GM18505 (cell line): ENCODE measurements at regions not wholly inside any gene's neighbourhood (a gene's known extent, or its start where the extent isn't known, plus 50 kb on each side); places are given as distances from the start of the nearest gene placed in this dataset.

Experiments used
- ATAC-seq: cut with Tn5 transposase; IDR thresholded peaks from one replicate; pipeline ENCODE4 v1.9.1; 2021; ENCODE audit not compliant: unreplicated experiment
- POLR2A ChIP-seq: IDR thresholded peaks from 4 replicates; pipeline ENCODE4 v1.6.1; 2011; ENCODE audit warnings: borderline replicate concordance; ENCODE audit not compliant: insufficient read depth, insufficient read length; ENCODE audit errors: extremely low read depth

- TF ChIP-seq POLR2A = no peak
- no peak for ATAC-seq
These were observed 280.6 kb upstream of the PARD3B start for GRCh38 chr2:204264621-204265140.

- TF ChIP-seq POLR2A = no peak
- ATAC-seq = no peak
These were observed 279.5 kb upstream of the PARD3B start for GRCh38 chr2:204265681-204266181.

- no peak for TF ChIP-seq POLR2A
- no peak for ATAC-seq
These were observed 276.8 kb upstream of the PARD3B start for GRCh38 chr2:204268458-204268857.

GRCh38 chr2:204268971-204269370, 276.3 kb upstream of the PARD3B start:
- no peak for ATAC-seq
- TF ChIP-seq POLR2A = no peak

- no peak for ATAC-seq
- TF ChIP-seq POLR2A = no peak
These were observed 273.2 kb upstream of the PARD3B start for GRCh38 chr2:204272089-204272488.

- TF ChIP-seq POLR2A = no peak
These were observed 272.5 kb upstream of the PARD3B start for GRCh38 chr2:204272610-204273287.

GRCh38 chr2:204274429-204274828, 270.8 kb upstream of the PARD3B start:
- TF ChIP-seq POLR2A = no peak
- no peak for ATAC-seq

More at GRCh38 chr2:204272610-204273287, 272.5 kb upstream of the PARD3B start:
- ATAC-seq = no peak

GRCh38 chr2:204274991-204275390, 270.3 kb upstream of the PARD3B start:
- TF ChIP-seq POLR2A = no peak
- no peak for ATAC-seq

GRCh38 chr2:204277226-204277625, 268.0 kb upstream of the PARD3B start:
- no peak for ATAC-seq
- TF ChIP-seq POLR2A = no peak

- ATAC-seq = no peak
- no peak for TF ChIP-seq POLR2A
These were observed 266.8 kb upstream of the PARD3B start for GRCh38 chr2:204278454-204278853.

GRCh38 chr2:204279819-204280218, 265.5 kb upstream of the PARD3B start:
- no peak for ATAC-seq
- TF ChIP-seq POLR2A = no peak

- no peak for TF ChIP-seq POLR2A
These were observed 265.0 kb upstream of the PARD3B start for GRCh38 chr2:204280262-204280668.

GRCh38 chr2:204282081-204282480, 263.2 kb upstream of the PARD3B start:
- no peak for ATAC-seq
- TF ChIP-seq POLR2A = no peak

More at GRCh38 chr2:204280262-204280668, 265.0 kb upstream of the PARD3B start:
- no peak for ATAC-seq

GRCh38 chr2:204282525-204282924, 262.8 kb upstream of the PARD3B start:
- no peak for ATAC-seq
- no peak for TF ChIP-seq POLR2A

- no peak for ATAC-seq
- no peak for TF ChIP-seq POLR2A
These were observed 256.2 kb upstream of the PARD3B start for GRCh38 chr2:204289066-204289465.

- TF ChIP-seq POLR2A = no peak
- ATAC-seq = no peak
These were observed 252.8 kb upstream of the PARD3B start for GRCh38 chr2:204292439-204292838.
